ENCODE measurements at regions not wholly inside any gene's neighbourhood (a gene's known extent, or its start where the extent isn't known, plus 50 kb on each side); places are given as distances from the start of the nearest gene placed in this dataset.

- 69 to 85% methylated on average over 2 of the region's 2 CpGs for WGBS, 2 donors
- H3K27ac ChIP-seq (ENCODE audit: low read depth in 1 of 2, low read length in 1 of 2), result no peak overlapping the region
Measured at GRCh38 chr6:81561071-81561564, 191.4 kb downstream of the TENT5A start.

GRCh38 chr6:81557811-81558210 is 194.7 kb downstream of the TENT5A start:
- Histone ChIP-seq H3K9ac (ENCODE audit: insufficient read depth in 1 of 2, low read length in 2 of 2) (no peak overlapping the region), H3K4me3 (no peak overlapping the region), H3K27me3 (ENCODE audit: control insufficient read depth in 3 of 3, insufficient read depth in 3 of 3, low read length in 2 of 3) (no peaks in the 10 kb centered on the region), H3K36me3 (ENCODE audit: control insufficient read depth in 4 of 4, insufficient read depth in 4 of 4, low read length in 4 of 4) (no peaks in the 10 kb centered on the region), H3K9me3 (ENCODE audit: control insufficient read depth in 4 of 4, insufficient read depth in 3 of 4, low read length in 3 of 4) (no peaks in the 10 kb centered on the region), H3K27ac (ENCODE audit: low read depth in 1 of 2, low read length in 1 of 2) (no peak overlapping the region), H3K4me1 (ENCODE audit: control insufficient read depth in 5 of 5, insufficient read depth in 5 of 5, low read length in 5 of 5) (peaks cover 0 to 31% (median 5%) of the 10 kb centered on the region in 5 donors)
- no peak for TF ChIP-seq CTCF (IDR thresholded peaks at IDR 0.05; ENCODE audit: control extremely low read depth, extremely low read depth)
- 64 to 79% methylated on average over 1 of the region's 1 CpG for WGBS, 2 donors
- no peak for ATAC-seq (ENCODE audit: insufficient read depth, low FRiP score)
- DNase-seq, result no peak

More at GRCh38 chr6:81561071-81561564, 191.4 kb downstream of the TENT5A start:
- TF ChIP-seq CTCF (IDR thresholded peaks at IDR 0.05; ENCODE audit: control extremely low read depth, extremely low read depth), result no peak
- DNase-seq (no peak), ATAC-seq (ENCODE audit: insufficient read depth, low FRiP score) (no peak)
- H3K9me3 ChIP-seq (ENCODE audit: control insufficient read depth in 4 of 4, insufficient read depth in 3 of 4, low read length in 3 of 4), result no peaks in the 10 kb centered on the region
- H3K36me3 ChIP-seq (ENCODE audit: control insufficient read depth in 4 of 4, insufficient read depth in 4 of 4, low read length in 4 of 4), result no peaks in the 10 kb centered on the region
- H3K27me3 ChIP-seq (ENCODE audit: control insufficient read depth in 3 of 3, insufficient read depth in 3 of 3, low read length in 2 of 3), result no peaks in the 10 kb centered on the region
- no peak overlapping the region for H3K4me3 ChIP-seq
- H3K9ac ChIP-seq (ENCODE audit: insufficient read depth in 1 of 2, low read length in 2 of 2), result no peak overlapping the region
- H3K4me1 ChIP-seq (ENCODE audit: control insufficient read depth in 5 of 5, insufficient read depth in 5 of 5, low read length in 5 of 5), result peaks cover 0 to 23% (median 5%) of the 10 kb centered on the region in 5 donors

GRCh38 chr6:81556551-81556950 is 195.9 kb downstream of the TENT5A start:
- no peak for ATAC-seq (ENCODE audit: insufficient read depth, low FRiP score)
- peak overlapping the region in 1 of 2 donors; percentile 13 for H3K9ac ChIP-seq (ENCODE audit: insufficient read depth in 1 of 2, low read length in 2 of 2)
- H3K4me1 ChIP-seq (ENCODE audit: control insufficient read depth in 5 of 5, insufficient read depth in 5 of 5, low read length in 5 of 5), result peaks cover 0 to 31% (median 6%) of the 10 kb centered on the region in 5 donors
- no peak overlapping the region for H3K4me3 ChIP-seq
- H3K36me3 ChIP-seq (ENCODE audit: control insufficient read depth in 4 of 4, insufficient read depth in 4 of 4, low read length in 4 of 4), result no peaks in the 10 kb centered on the region
- H3K27ac ChIP-seq (ENCODE audit: low read depth in 1 of 2, low read length in 1 of 2), result no peak overlapping the region
- no peak for TF ChIP-seq CTCF (IDR thresholded peaks at IDR 0.05; ENCODE audit: control extremely low read depth, extremely low read depth)
- no peaks in the 10 kb centered on the region for H3K27me3 ChIP-seq (ENCODE audit: control insufficient read depth in 3 of 3, insufficient read depth in 3 of 3, low read length in 2 of 3)
- H3K9me3 ChIP-seq (ENCODE audit: control insufficient read depth in 4 of 4, insufficient read depth in 3 of 4, low read length in 3 of 4), result no peaks in the 10 kb centered on the region
- 57 to 70% methylated on average over 2 of the region's 2 CpGs for WGBS, 2 donors
- DNase-seq, result peak in 2 of 3 donors; percentile 58 to 64

GRCh38 chr6:81553216-81553615 is 199.3 kb downstream of the TENT5A start:
- 82% methylated on average over 2 of the region's 2 CpGs for WGBS, 2 donors
- ATAC-seq (ENCODE audit: insufficient read depth, low FRiP score), result no peak
- H3K27ac ChIP-seq (ENCODE audit: low read depth in 1 of 2, low read length in 1 of 2), result no peak overlapping the region

More at GRCh38 chr6:81553216-81553615, 199.3 kb downstream of the TENT5A start:
- Histone ChIP-seq H3K36me3 (ENCODE audit: control insufficient read depth in 4 of 4, insufficient read depth in 4 of 4, low read length in 4 of 4) (no peaks in the 10 kb centered on the region), H3K4me3 (no peak overlapping the region), H3K27me3 (ENCODE audit: control insufficient read depth in 3 of 3, insufficient read depth in 3 of 3, low read length in 2 of 3) (no peaks in the 10 kb centered on the region), H3K9me3 (ENCODE audit: control insufficient read depth in 4 of 4, insufficient read depth in 3 of 4, low read length in 3 of 4) (no peaks in the 10 kb centered on the region), H3K9ac (ENCODE audit: insufficient read depth in 1 of 2, low read length in 2 of 2) (no peak overlapping the region), H3K4me1 (ENCODE audit: control insufficient read depth in 5 of 5, insufficient read depth in 5 of 5, low read length in 5 of 5) (peaks cover 0 to 28% (median 0%) of the 10 kb centered on the region in 5 donors)
- no peak for DNase-seq
- no peak for TF ChIP-seq CTCF (IDR thresholded peaks at IDR 0.05; ENCODE audit: control extremely low read depth, extremely low read depth)

Measured in lung (tissue), 11 donors.